Left cardiac atrium (tissue), 4 donors: ENCODE measurements at regions not wholly inside any gene's neighbourhood (a gene's known extent, or its start where the extent isn't known, plus 50 kb on each side); places are given as distances from the start of the nearest gene placed in this dataset.

Experiments used
- ATAC-seq, 2 donors: fragments of 200-7000 bp; cut with Tn5 transposase; one replicate each; pipeline ENCODE4 v1.9.1; 2020; ENCODE audit warnings: mild to moderate bottlenecking in 2 of 2, moderate library complexity in 2 of 2
- DNase-seq: peaks from one replicate; pipeline ENCODE4 v3.0.0-alpha.2; 2020
- intact Hi-C, 2 donors: fragments of 100-400 bp; cut with DNase I; formaldehyde crosslinking; loops; one replicate each; pipeline versions ENCODE4 v1.14.1 to v1.15.1; 2022 to 2023
- donor health status: DM: no; HTN: yes; CAD: no.
- donor health status: DM: no; HTN: yes; CAD: no; lungs with severe emphysema.
- donor health status: DM: yes; HTN: yes; CAD: no.
- donor health status: Dilated cardiomyopathy.

DNA sequence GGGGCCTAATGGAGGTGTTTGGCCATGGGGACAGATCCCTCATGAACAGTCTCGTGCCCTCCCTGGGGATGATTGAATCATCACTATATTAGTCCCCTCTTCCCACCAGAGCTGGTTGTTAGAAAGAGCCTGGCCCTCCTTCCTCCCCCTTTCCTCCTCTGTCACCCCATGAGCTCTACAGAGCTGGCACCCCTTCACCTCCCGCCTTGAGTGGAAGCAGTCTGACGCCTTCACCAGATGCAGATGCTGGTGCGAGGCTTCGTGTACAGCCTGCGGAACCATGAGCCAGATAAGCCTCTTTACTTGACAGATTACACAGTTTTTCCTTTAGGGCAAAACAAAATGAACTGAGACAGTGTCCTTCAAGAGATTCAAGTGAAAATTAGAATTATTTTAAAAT is 74.4 kb upstream of the RIPOR2 start:
- intact Hi-C loops: no loop called here
- no peak for ATAC-seq

GRCh38 chr6:25010902-25011625 is 75.3 kb upstream of the RIPOR2 start:
- no peak for DNase-seq
- intact Hi-C loops: no loop called here
- no peak for ATAC-seq

More for the DNA sequence above, 74.4 kb upstream of the RIPOR2 start:
- no peak for DNase-seq

DNA sequence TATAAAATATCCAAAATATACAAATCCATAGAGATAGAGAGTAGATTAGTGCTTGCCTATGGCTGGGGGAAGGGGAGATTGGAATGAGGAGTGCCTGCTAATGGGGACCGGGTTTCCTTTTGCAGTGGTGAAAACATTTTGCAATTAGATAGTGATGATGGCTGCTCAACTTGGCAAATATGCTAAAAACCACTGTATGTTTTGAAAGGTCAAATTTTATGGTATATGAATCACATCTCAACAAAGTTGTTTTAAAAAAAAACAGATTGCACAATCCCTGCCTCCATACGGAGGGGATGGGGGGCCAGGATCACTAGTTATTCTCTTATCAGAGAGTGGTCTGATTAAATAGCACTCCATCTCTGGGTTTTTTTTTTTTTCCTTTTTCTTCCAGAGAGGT is 76.9 kb upstream of the RIPOR2 start:
- intact Hi-C loops: no loop called here
- ATAC-seq: no peak
- no peak for DNase-seq

GRCh38 chr6:25013246-25013645 is 77.5 kb upstream of the RIPOR2 start:
- DNase-seq (no peak), ATAC-seq (no peak)
- intact Hi-C loops: no loop called here

- DNase-seq (no peak), ATAC-seq (no peak)
- intact Hi-C loops: no loop called here
These were observed 78.6 kb upstream of the RIPOR2 start for GRCh38 chr6:25014369-25014768.

DNA sequence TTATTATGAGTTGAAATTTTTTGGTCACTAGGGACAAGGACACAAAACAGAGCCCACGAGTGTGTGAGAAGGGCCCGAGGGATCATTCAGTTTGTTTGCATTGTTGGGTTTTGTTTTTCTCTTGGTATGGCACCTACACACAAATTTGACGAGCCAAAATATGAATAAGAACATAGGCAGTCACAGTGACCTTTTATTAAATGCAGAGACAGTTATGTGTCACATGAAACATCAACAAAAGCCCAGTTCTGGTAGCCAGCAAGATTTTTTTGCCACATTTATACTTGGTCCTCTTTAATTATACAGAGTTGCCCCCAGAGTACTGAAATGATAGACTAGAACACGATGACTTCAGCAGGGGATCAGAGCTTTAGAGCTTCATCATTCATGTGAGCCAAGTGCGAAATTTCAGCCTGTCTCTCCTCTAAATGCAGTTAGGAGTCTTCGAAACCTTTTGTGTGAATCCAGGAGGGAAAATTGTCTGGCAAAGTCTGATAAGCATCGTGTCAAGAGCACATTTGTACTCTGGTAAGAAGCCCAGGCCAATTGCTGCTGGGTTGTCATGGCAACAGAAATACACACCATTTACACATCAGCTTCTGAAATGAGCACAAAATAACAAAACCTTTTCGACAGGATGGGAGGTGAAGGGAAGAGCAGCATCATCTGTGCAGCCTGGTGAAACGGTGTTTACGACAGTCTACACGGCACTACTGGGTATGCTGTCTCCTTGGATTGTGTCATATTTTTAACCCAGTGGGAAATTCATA is 79.2 kb upstream of the RIPOR2 start:
- DNase-seq (no peak), ATAC-seq (peak in 1 of 2 donors; percentile 69)
- intact Hi-C loops: no loop called here

DNA sequence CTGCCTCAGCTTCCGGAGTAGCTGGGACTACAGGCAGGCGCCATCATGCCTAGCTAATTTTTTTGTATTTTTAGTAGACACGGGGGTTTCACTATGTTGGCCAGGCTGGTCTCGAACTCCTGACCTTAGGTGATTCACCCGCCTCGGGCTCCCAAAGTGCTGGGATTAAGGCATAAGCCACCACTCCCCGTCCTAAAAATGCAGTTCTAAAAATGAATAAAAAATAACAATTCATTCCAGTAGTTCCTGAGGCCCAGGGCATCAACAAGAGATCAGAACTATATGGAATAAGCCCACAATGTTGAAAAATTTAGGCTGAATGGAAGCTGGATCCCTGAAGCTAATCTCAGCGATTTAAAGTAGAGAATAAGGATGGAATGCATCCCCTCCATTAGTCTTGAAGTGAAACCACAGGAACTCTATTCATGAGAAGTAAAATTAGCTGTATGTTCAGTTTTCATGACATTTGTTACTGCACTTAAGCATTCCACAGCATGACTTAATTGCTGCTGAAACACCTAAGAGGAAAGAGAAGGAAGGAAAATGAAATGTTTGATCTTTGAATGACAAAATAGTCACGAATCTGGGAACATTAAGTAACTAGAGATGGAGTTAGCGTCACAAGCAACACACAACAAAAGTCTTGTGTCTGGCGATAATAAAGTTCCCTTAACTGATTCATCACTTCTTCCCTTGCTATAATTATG is 80.4 kb upstream of the RIPOR2 start:
- intact Hi-C loops: no loop called here
- ATAC-seq (no peak), DNase-seq (no peak)

GRCh38 chr6:25017486-25017885 is 81.7 kb upstream of the RIPOR2 start:
- ATAC-seq (peak in 1 of 2 donors; percentile 76), DNase-seq (no peak)
- intact Hi-C loops: no loop called here

DNA sequence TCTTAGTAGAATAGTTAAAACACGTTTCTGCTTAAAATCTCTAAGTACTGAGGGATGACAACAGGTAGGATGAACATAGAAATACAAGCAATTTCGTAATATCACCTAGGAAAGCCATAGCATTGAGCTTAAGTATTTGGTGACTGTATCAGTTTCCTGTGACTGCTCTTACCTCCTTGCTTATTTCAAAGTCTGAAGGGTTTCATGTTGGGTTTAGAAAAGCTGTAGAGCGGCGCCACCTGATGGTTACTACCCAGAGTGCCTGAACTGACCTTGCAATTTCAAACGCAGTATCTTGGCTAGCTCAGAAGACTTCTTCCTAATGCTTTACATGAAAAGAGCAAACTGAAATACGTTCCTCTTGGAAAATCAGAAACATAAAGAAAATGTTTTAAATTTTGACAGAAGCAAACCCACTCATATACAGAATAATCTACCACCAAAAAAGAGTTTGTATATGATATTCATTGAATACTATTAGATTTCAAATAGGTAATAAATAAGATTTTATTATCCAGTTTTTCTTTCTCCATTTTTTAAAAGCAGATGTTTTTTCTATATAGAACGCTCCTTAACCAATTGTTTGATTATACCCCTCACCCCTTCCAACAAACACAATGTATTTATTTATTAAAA is 82.3 kb upstream of the RIPOR2 start:
- intact Hi-C loops: no loop called here
- DNase-seq: peak; percentile 58
- ATAC-seq: peak; percentile 44 to 79

- intact Hi-C loops: no loop called here
- ATAC-seq (no peak), DNase-seq (no peak)
These were observed 82.8 kb upstream of the RIPOR2 start for GRCh38 chr6:25018568-25018954.

GRCh38 chr6:25022140-25022553 is 86.4 kb upstream of the RIPOR2 start:
- DNase-seq (no peak), ATAC-seq (no peak)
- intact Hi-C loops: no loop called here

DNA sequence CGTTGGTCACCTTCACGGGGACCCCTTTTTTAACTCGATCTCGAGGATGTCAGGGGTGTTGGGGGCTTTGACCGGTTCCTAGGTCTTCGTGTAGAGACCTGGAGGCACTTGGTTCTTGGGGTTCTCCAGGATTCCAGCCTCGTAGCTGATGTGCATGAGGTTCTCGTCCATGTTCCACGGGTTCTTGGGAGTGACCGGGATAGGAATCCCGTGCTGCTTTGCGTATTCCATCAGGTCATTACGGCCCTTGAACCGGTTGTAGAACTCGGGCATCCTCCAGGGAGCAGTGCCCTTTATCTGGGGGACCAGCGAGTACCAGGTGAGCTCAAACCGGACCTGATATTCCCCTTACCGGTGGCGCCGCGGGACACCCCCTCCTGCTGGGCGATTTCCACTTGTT is 88.0 kb upstream of the RIPOR2 start:
- ATAC-seq (no peak), DNase-seq (no peak)
- intact Hi-C loops: no loop called here

- ATAC-seq (no peak), DNase-seq (no peak)
- intact Hi-C loops: no loop called here
These were observed 89.1 kb upstream of the RIPOR2 start for GRCh38 chr6:25024821-25025220.

DNA sequence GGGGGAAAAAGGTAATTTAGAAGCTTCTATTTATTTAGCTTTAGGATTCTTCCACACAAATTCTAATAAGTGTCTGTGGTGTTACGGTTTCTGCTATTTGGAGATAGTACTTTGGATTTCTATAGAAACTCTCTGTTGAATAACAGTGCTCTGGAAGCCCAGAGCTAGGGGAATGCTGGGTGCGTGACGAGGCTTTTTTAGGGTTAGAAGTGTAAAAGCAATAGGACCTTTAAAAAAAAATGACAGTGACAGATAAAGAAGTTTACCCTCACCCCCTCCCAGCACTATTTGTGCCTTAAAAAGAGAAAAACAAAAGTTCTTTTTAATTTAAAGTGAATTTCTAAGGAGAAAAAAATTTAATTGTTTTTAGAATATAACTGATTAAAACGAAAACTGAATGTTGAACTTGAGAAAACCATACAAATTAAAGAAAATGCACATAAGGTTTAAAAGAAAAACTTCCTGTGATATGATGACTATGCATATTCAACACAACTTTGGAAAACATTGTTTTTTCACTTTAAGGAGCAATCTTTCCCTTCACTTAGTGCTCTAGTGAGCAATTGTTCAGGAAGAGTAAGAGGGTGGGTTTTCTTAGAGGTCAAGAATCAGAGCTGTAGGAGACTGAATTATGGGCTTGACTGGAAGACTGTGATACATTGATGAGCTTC is 89.6 kb upstream of the RIPOR2 start:
- DNase-seq (no peak), ATAC-seq (no peak)
- intact Hi-C loops: no loop called here

DNA sequence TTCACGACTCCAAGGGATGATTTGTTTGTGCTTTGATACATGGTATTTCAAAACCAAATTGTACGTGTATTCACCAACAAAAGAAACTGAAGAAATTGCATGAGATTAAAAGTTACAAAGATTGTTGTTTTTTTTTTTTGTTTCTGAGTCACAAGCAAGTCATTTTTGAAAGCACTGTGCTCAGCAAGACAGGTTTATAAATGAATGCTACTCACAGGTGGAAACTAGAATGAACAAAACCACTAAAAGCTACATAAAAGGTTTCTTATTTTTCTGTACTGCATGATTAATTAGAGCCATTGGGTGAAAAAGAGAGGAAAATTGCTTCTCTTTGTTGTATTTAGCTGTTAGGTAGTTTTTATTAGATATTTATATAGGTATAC is 90.2 kb upstream of the RIPOR2 start:
- DNase-seq: no peak
- intact Hi-C loops: no loop called here
- ATAC-seq: no peak

DNA sequence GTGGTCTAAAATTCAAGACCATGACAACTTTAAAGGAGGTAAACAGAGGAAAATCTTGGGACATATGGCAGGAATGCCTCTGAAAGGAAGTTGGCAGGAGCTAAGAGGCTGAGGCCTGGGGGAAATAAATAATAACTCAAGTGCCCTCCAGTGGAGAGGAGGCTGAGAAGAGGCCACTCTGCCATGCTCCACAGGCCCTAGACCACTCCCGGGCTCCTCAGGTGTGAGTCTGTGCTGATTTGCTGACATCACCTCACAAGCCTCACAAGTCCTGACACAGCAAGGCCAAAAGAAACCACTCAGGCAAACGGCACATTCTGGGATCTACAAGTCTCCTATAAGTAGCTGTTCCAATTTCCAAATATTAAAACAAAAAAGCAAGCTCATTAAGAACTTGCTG is 91.0 kb upstream of the RIPOR2 start:
- intact Hi-C loops: no loop called here
- DNase-seq (no peak), ATAC-seq (no peak)

DNA sequence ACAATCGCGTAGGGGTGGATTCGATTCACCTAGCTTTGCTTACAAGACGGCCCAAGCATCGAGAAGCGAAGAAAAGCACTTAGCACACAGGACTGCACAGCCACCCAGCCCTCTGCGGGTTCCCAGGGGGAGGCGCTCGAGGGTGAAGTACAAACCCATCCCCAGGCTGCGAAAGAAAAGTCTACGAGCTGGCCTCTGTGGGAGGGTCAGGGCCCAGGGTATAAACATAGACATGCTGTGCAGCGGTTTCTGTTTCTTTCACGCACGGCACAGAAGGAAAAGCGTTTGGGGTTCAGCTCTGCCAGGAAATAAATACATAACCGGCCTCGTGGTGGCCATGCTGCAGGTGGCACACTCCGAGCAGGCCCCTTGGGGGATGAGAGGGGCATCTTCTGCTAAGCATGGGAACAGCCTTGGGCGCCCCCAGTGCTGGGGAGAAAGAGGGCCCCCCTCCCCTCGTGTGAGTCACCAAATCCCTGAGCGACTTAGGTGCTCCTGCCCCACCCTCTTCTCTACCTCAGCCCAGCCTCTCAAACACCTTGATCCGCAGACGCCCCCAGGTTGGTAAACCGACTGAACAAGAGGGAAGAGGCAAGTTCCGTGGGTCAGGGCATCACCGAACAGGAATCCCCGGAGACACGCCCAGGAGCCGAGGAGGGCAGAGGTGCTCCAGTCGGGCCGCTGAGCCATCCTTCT is 91.6 kb upstream of the RIPOR2 start:
- intact Hi-C loops: no loop called here
- DNase-seq (peak; percentile 26), ATAC-seq (peak in 1 of 2 donors; percentile 48)

DNA sequence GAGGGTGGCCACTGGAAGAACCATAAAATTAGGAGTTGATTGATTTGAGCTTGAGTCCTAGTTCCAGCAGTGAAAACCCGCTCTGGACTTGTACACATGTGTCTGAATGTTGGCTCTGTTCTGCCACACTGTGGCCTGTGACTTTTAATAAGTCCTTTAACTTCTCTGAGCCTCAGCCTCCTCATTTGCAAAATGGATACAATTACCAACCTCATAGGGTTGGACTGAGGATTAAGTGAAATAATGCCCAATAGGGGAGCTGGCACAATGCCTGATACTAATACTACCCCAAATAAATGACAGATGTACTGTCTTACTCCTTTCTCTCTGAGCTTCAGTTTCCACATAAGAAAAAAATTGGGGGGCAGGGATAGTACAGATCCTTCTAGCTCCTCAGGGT is 92.6 kb upstream of the RIPOR2 start:
- no peak for DNase-seq
- intact Hi-C loops: no loop called here
- no peak for ATAC-seq

GRCh38 chr6:25032934-25033333 is 97.2 kb upstream of the RIPOR2 start:
- no peak for DNase-seq
- intact Hi-C loops: no loop called here
- no peak for ATAC-seq
